PC-3 (cell line): ENCODE measurements at regions not wholly inside any gene's neighbourhood (a gene's known extent, or its start where the extent isn't known, plus 50 kb on each side); places are given as distances from the start of the nearest gene placed in this dataset.
A peak's percentile ranks its signal among the peaks of the same experiment; 100 is the strongest.
"Not testable (repeated sequence)": the region's sequence is repeated elsewhere in the genome, so short reads cannot be mapped to it uniquely, and the experiment has no call there.

Experiments
- ATAC-seq: fragments of 200-7000 bp; cut with Tn5 transposase; 2 replicates; pipeline ENCODE4 v1.9.1; 2020; ENCODE audit warnings: mild to moderate bottlenecking, moderate library complexity
- BruUV-seq: library from RNA; stranded (reverse); fragments of 400-500 nt; replicated peaks from 2 replicates; lab custom pipeline; 2021; lab: Mats Ljungman, UMichigan
- CTCF ChIA-PET: fragments of 300-600 bp; sonication (Branson Sonifier 250); formaldehyde crosslinking; loops from one replicate; lab custom pipeline; 2022; ENCODE audit warnings: antibody characterized with exemption; lab: Charles Lee
- POLR2A ChIA-PET: fragments of 300-600 bp; sonication (Branson Sonifier 250); formaldehyde crosslinking; loops from one replicate; lab custom pipeline; 2022; ENCODE audit warnings: antibody characterized with exemption; ENCODE audit not compliant: unreplicated experiment; lab: Charles Lee
- DNase-seq: peaks from one replicate; pipeline ENCODE4 v3.0.0-alpha.2; 2015
- H2AFZ ChIP-seq: fragments of 300-600 bp; sonication (generic); 2 replicates; pipeline ENCODE4 v1.6.0; 2016; ENCODE audit warnings: antibody characterized with exemption, low read length
- H3F3A ChIP-seq: fragments of 300-600 bp; sonication (generic); one replicate; pipeline ENCODE4 v1.6.0; 2017; ENCODE audit warnings: antibody characterized with exemption, low read length, control low read depth, mild to moderate bottlenecking; ENCODE audit not compliant: unreplicated experiment
- H3K27ac ChIP-seq: fragments of 300-600 bp; sonication (generic); 2 replicates; pipeline ENCODE4 v1.5.1; 2016; ENCODE audit warnings: mild to moderate bottlenecking, low read length
- H3K27me3 ChIP-seq: fragments of 300-600 bp; sonication (generic); 2 replicates; pipeline ENCODE4 v1.6.1; 2016; ENCODE audit warnings: low read length, mixed read lengths
- H3K36me3 ChIP-seq: fragments of 300-600 bp; sonication (generic); 2 replicates; pipeline ENCODE4 v1.6.1; 2016; ENCODE audit warnings: low read depth, mixed run types, low read length, mixed read lengths
- H3K4me1 ChIP-seq: fragments of 300-600 bp; sonication (generic); 2 replicates; pipeline ENCODE4 v1.5.1; 2016; ENCODE audit warnings: low read length; ENCODE audit not compliant: insufficient read depth
- H3K4me2 ChIP-seq: fragments of 300-600 bp; sonication (generic); 2 replicates; pipeline ENCODE4 v1.6.0; 2016; ENCODE audit warnings: low read length
- H3K4me3 ChIP-seq: fragments of 300-600 bp; sonication (generic); 2 replicates; pipeline ENCODE4 v1.5.1; 2016; ENCODE audit warnings: mild to moderate bottlenecking, low read length, mixed read lengths
- H3K79me2 ChIP-seq: fragments of 300-600 bp; sonication (generic); 2 replicates; pipeline ENCODE4 v1.6.1; 2017; ENCODE audit warnings: low read length, mixed read lengths
- H3K9ac ChIP-seq: fragments of 300-600 bp; sonication (generic); 2 replicates; pipeline ENCODE4 v1.6.0; 2016; ENCODE audit warnings: mild to moderate bottlenecking, low read length
- H3K9me2 ChIP-seq: fragments of 300-600 bp; sonication (generic); replicated peaks from 2 replicates; pipeline ENCODE4 v1.6.1; 2016; ENCODE audit warnings: mixed run types, low read length, mixed read lengths
- H3K9me3 ChIP-seq: fragments of 300-600 bp; sonication (generic); 2 replicates; pipeline ENCODE4 v1.6.1; 2016; ENCODE audit warnings: low read length, mixed read lengths
- H4K20me1 ChIP-seq: fragments of 300-600 bp; sonication (generic); 2 replicates; pipeline ENCODE4 v1.6.1; 2016; ENCODE audit warnings: low read length, mixed read lengths
- CTCF ChIP-seq: fragments of 300-600 bp; sonication (generic); conservative IDR thresholded peaks from 2 replicates; pipeline ENCODE4 v1.5.1; 2017; ENCODE audit warnings: antibody characterized with exemption, low read depth, mild to moderate bottlenecking, low read length
- EZH2 ChIP-seq: fragments of 300-600 bp; sonication (generic); IDR thresholded peaks from one replicate; pipeline ENCODE4 v1.6.1; 2017; ENCODE audit warnings: antibody characterized with exemption, mild to moderate bottlenecking, low read length; ENCODE audit not compliant: unreplicated experiment
- EZH2phosphoT487 ChIP-seq: fragments of 300-600 bp; sonication (generic); IDR thresholded peaks from 2 replicates; pipeline ENCODE4 v1.6.1; 2018; ENCODE audit warnings: mild to moderate bottlenecking, antibody characterized with exemption, low read length, borderline replicate concordance
- intact Hi-C: fragments of 100-400 bp; cut with micrococcal nuclease; formaldehyde crosslinking; loops from 2 replicates; pipeline ENCODE4 v1.9.0; 2023

DNA sequence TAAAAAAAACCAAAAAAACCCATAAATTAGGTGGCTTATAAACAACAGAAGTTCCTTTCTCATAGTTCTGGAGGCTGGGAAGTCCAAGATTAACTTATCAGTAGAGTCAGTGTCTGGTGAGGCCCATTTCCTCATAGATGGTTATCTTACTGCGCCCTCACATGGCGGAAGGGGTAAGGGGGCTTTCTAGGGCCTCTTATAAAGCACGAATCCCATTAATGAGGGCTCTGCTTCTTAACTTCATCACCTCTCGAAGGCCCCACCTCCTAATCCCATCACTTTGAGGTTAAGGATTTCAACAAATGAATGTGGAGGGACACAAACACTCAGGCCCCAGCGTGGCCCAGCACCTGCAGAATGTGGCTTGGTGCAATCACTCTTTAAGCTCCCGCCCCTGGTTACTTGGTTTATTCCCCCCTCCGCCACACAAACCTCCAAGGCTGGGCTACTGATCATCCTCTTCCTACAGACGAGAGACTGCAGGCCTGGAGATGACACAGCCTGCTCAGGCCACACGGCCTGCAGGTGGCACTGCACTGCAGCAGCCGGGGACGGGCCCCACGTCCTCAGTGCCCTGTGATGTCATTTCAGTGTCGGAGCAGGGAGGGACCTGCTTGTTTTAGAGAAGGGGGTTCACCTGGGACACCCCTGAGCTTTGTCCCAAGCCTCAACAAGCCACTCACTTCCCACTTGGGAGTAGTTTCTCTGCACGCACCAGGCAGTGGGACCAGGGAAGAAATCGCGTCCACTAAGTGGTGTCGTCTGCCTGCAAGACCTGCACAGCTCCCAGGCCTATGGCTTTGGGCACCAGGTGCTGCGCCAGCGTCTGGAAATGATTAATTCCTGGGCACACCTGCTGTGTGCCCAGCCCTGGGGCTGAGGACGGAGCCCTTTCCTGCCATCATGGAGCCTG lies 178.5 kb downstream of the NPIPB11 start:
- H3K27me3 ChIP-seq, H4K20me1 ChIP-seq, intact Hi-C loops, POLR2A ChIA-PET, H3K4me1 ChIP-seq, H3K27ac ChIP-seq, H3K9me3 ChIP-seq, CTCF ChIA-PET, H3K79me2 ChIP-seq, H3K4me3 ChIP-seq, H3K9me2 ChIP-seq, H3K36me3 ChIP-seq, H3F3A ChIP-seq, H2AFZ ChIP-seq, H3K9ac ChIP-seq, BruUV-seq: not testable (repeated sequence)
- DNase-seq, result peak; percentile 66
- TF ChIP-seq CTCF, result peak; percentile 57
- H3K4me2 ChIP-seq, result peak overlapping the region; percentile 37; the same call in 1 of the 2 replicates
- ATAC-seq, result peak; percentile 96

DNA sequence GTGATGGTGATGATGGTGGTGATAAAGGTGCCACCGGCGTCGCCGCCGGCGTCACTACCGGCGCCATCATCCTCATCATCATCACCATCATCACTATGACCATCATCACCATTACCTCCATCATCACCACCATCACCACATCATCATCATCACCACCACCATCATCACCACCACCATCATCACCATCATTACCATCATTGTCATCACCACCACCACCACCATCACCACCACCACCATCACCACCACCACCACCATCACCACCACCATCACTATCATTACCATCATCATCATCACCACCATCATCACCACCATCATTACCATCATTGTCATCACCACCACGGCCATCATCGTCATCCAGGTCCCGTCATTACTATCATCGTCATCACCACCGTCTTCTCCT lies 179.7 kb downstream of the NPIPB11 start:
- CTCF ChIA-PET, result no interaction called here
- no peaks in the 10 kb centered on the region for H3K9me3 ChIP-seq
- H2AFZ ChIP-seq, result no peak overlapping the region
- DNase-seq (no peak), ATAC-seq (no peak)
- intact Hi-C loops, result no loop called here
- H3K79me2 ChIP-seq, result no peaks in the 10 kb centered on the region
- no peak for TF ChIP-seq CTCF
- no peak for TF ChIP-seq EZH2phosphoT487
- no peak for TF ChIP-seq EZH2
- BruUV-seq, result no TSS peak
- H3K4me2 ChIP-seq, result no peak overlapping the region
- H3K27me3 ChIP-seq, result no peaks in the 10 kb centered on the region
- no peak overlapping the region for H3K27ac ChIP-seq
- no peaks in the 10 kb centered on the region for H3K4me1 ChIP-seq
- no peaks in the 10 kb centered on the region for H4K20me1 ChIP-seq
- no peaks in the 10 kb centered on the region for H3F3A ChIP-seq
- no peaks in the 10 kb centered on the region for H3K9me2 ChIP-seq
- no peaks in the 10 kb centered on the region for H3K36me3 ChIP-seq
- no peak overlapping the region for H3K9ac ChIP-seq
- POLR2A ChIA-PET, result no interaction called here
- H3K4me3 ChIP-seq, result no peak overlapping the region

GRCh38 chr16:29224675-29225074 lies 181.8 kb downstream of the NPIPB11 start:
- POLR2A ChIA-PET, ATAC-seq, intact Hi-C loops, H3F3A ChIP-seq, BruUV-seq, H3K4me1 ChIP-seq, DNase-seq, H2AFZ ChIP-seq, H3K36me3 ChIP-seq, CTCF ChIA-PET, H4K20me1 ChIP-seq, H3K4me2 ChIP-seq, H3K27ac ChIP-seq, H3K79me2 ChIP-seq, H3K9me3 ChIP-seq, H3K9me2 ChIP-seq, H3K4me3 ChIP-seq, H3K27me3 ChIP-seq, H3K9ac ChIP-seq: not testable (repeated sequence)

DNA sequence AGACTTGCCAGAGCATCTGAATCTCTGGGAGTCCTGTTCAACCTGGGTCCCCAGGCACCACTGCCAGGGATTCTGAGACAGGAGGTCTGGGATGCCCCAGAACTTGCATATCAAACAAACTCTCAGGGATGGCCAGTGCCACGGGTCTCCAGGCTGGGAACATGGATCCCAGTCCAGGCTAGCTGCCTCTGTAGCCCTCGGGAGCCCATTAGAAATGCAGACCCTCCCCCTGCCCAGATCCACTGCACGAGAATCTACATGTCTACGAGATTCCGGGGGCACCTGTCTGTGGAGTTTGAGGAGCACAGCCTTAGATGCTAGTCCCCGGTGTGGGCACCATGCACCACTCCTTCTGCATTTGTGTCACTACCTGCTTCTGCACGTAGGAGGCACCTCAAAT lies 183.9 kb downstream of the NPIPB11 start:
- DNase-seq, H3K4me3 ChIP-seq, intact Hi-C loops, H3K4me1 ChIP-seq, H2AFZ ChIP-seq, BruUV-seq, H3K9ac ChIP-seq, H3K36me3 ChIP-seq, H4K20me1 ChIP-seq, H3K27ac ChIP-seq, H3K27me3 ChIP-seq, POLR2A ChIA-PET, H3K9me3 ChIP-seq, H3F3A ChIP-seq, H3K4me2 ChIP-seq, CTCF ChIA-PET, H3K79me2 ChIP-seq, H3K9me2 ChIP-seq, ATAC-seq: not testable (repeated sequence)

DNA sequence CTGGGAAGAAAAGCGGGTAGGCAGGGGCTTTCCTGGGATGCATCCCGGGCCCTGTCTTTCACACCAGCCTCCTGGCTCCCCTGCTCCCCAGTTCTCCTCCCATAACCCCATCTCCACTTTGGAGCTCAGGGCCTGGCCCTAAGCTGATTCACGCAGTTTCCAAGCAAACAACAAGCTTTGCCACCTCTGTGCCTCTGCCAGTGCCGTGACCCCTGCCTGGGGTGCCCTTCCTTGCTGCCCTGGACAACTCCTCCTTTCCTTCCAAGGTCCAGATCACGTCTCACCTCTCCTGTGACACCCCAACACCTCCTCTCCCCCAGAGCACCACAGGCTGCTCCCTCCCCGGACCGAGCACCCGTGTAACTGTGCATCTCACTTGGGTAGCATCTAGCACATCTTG lies 184.5 kb downstream of the NPIPB11 start:
- CTCF ChIA-PET, H3K27ac ChIP-seq, H3F3A ChIP-seq, H3K4me3 ChIP-seq, POLR2A ChIA-PET, H4K20me1 ChIP-seq, H3K4me2 ChIP-seq, H3K9ac ChIP-seq, H3K9me3 ChIP-seq, H3K79me2 ChIP-seq, H3K4me1 ChIP-seq, H2AFZ ChIP-seq, DNase-seq, BruUV-seq, intact Hi-C loops, H3K27me3 ChIP-seq, ATAC-seq, H3K9me2 ChIP-seq, H3K36me3 ChIP-seq: not testable (repeated sequence)
